LHCN-M2 (cell line): ENCODE measurements at regions not wholly inside any gene's neighbourhood (a gene's known extent, or its start where the extent isn't known, plus 50 kb on each side); places are given as distances from the start of the nearest gene placed in this dataset.
"Not testable (repeated sequence)": the region's sequence is repeated elsewhere in the genome, so short reads cannot be mapped to it uniquely, and the experiment has no call there.

Experiments used
- DNase-seq: peaks from one replicate; pipeline ENCODE4 v3.0.0-alpha.2; 2012; ENCODE audit warnings: low read depth

GRCh38 chr11:41713030-41713429 lies 253.6 kb upstream of the LRRC4C start:
- DNase-seq, result no peak

- no peak for DNase-seq
Measured at GRCh38 chr11:41714101-41714500, 254.6 kb upstream of the LRRC4C start.

GRCh38 chr11:41716862-41717261 lies 257.4 kb upstream of the LRRC4C start:
- DNase-seq, result no peak

- DNase-seq, result no peak
Measured at GRCh38 chr11:41720761-41721160, 261.3 kb upstream of the LRRC4C start.

- not testable (repeated sequence) for DNase-seq
Measured at GRCh38 chr11:41728161-41728560, 268.7 kb upstream of the LRRC4C start.

GRCh38 chr11:41775296-41775695 lies 315.8 kb upstream of the LRRC4C start:
- DNase-seq, result no peak

- DNase-seq, result no peak
Measured at GRCh38 chr11:41779401-41779960, 320.0 kb upstream of the LRRC4C start.

GRCh38 chr11:41781441-41781840 lies 322.0 kb upstream of the LRRC4C start:
- DNase-seq, result no peak

GRCh38 chr11:41784513-41785335 lies 325.3 kb upstream of the LRRC4C start:
- DNase-seq, result no peak

- no peak for DNase-seq
Measured at GRCh38 chr11:41786087-41786486, 326.6 kb upstream of the LRRC4C start.

GRCh38 chr11:41788177-41788576 lies 328.7 kb upstream of the LRRC4C start:
- no peak for DNase-seq

GRCh38 chr11:41789376-41789775 lies 329.9 kb upstream of the LRRC4C start:
- no peak for DNase-seq

- DNase-seq, result no peak
Measured at GRCh38 chr11:41795004-41795403, 335.6 kb upstream of the LRRC4C start.

- no peak for DNase-seq
Measured at GRCh38 chr11:41799754-41800153, 340.3 kb upstream of the LRRC4C start.

- no peak for DNase-seq
Measured at GRCh38 chr11:41803895-41804294, 344.4 kb upstream of the LRRC4C start.

- no peak for DNase-seq
Measured at GRCh38 chr11:41816396-41816795, 356.9 kb upstream of the LRRC4C start.

GRCh38 chr11:41824287-41824686 lies 364.8 kb upstream of the LRRC4C start:
- DNase-seq, result not testable (repeated sequence)

GRCh38 chr11:41826085-41826484 lies 366.6 kb upstream of the LRRC4C start:
- DNase-seq, result no peak

GRCh38 chr11:41836431-41836830 lies 377.0 kb upstream of the LRRC4C start:
- DNase-seq, result no peak

- DNase-seq, result no peak
Measured at GRCh38 chr11:41842673-41843072, 383.2 kb upstream of the LRRC4C start.

GRCh38 chr11:41845066-41845465 lies 385.6 kb upstream of the LRRC4C start:
- DNase-seq, result no peak

- DNase-seq, result no peak
Measured at GRCh38 chr11:41848349-41848748, 388.9 kb upstream of the LRRC4C start.

- no peak for DNase-seq
Measured at GRCh38 chr11:41849250-41849649, 389.8 kb upstream of the LRRC4C start.
